Adrenal gland (tissue), 9 donors: ENCODE measurements at regions not wholly inside any gene's neighbourhood (a gene's known extent, or its start where the extent isn't known, plus 50 kb on each side); places are given as distances from the start of the nearest gene placed in this dataset.

Experiments
- DNase-seq, 7 donors: peaks; one replicate each; pipeline ENCODE4 v3.0.0-alpha.2; 2019 to 2020
- H3K27ac ChIP-seq, 5 donors: fragments of 200-600 bp; sonication (generic) in 4 of 5; 1 replicate in 3 of 5; 2 replicates in 2 of 5; pipeline versions ENCODE4 v1.5.1 to v1.8.0; 2016 to 2020; ENCODE audit warnings: mild to moderate bottlenecking in 1 of 5
- H3K27me3 ChIP-seq: fragments of 200-600 bp; 2 replicates; pipeline ENCODE4 v1.8.0; 2021
- H3K36me3 ChIP-seq, 2 donors: fragments of 200-600 bp; replicated peaks in 1 of 2; 1 replicate in 1 of 2; 2 replicates in 1 of 2; pipeline versions ENCODE4 v1.5.1 to v1.8.0; 2018 to 2022
- H3K4me1 ChIP-seq, 2 donors: fragments of 200-600 bp; replicated peaks in 1 of 2; 1 replicate in 1 of 2; 2 replicates in 1 of 2; pipeline versions ENCODE4 v1.5.1 to v1.8.0; 2018 to 2021
- H3K4me3 ChIP-seq, 4 donors: fragments of 200-600 bp; sonication (generic) in 3 of 4; one replicate each; pipeline ENCODE4 v1.5.1; 2016 to 2018
- H3K9me3 ChIP-seq, 3 donors: fragments of 200-600 bp; sonication (generic) in 1 of 3; replicated peaks in 1 of 3; 1 replicate in 2 of 3; 2 replicates in 1 of 3; pipeline versions ENCODE4 v1.5.1 to v1.8.0; 2016 to 2021
- POLR2A ChIP-seq, 2 donors: fragments of 450-650 bp; IDR thresholded peaks; one replicate each; pipeline ENCODE4 v1.6.1; 2017; ENCODE audit warnings: antibody characterized with exemption in 2 of 2, mild to moderate bottlenecking in 2 of 2, moderate library complexity in 1 of 2
- WGBS, 4 donors: extraction: QIAGEN DNeasy Blood & Tissue Kit in 2 of 4; methylation state at CpG; one replicate each; pipeline versions ENCODE4 v1.1.5 to v1.1.7; 2013 to 2017; 5-methylcytosine and 5-hydroxymethylcytosine counted together
- intact Hi-C, 2 donors: fragments of 100-400 bp; cut with DNase I; formaldehyde crosslinking; loops; one replicate each; pipeline versions ENCODE4 v1.14.1 to v1.15.0; 2022 to 2023
- TF ChIP-seq, protein P1 (sequence below), 6 experiments: fragments of 450-650 bp in 4 of 6; fragments of 200-600 bp in 2 of 6; sonication (generic) in 1 of 6; IDR thresholded peaks; 1 replicate in 5 of 6; 2 replicates in 1 of 6; pipeline versions ENCODE4 v1.5.1 to v1.8.0; 2016 to 2021; ENCODE audit warnings: antibody characterized with exemption in 6 of 6, mild to moderate bottlenecking in 2 of 6, moderate library complexity in 1 of 6
- donor health status: healthy with polysubstance abuse.
- donor health status: Bipolar disorder and iron deficiency.
- donor health status: DM: yes; HTN: yes; CAD: no.
- donor health status: DM: no; HTN: no; CAD: no.
- donor health status: DM: no; HTN: no; CAD: no.

DNA sequence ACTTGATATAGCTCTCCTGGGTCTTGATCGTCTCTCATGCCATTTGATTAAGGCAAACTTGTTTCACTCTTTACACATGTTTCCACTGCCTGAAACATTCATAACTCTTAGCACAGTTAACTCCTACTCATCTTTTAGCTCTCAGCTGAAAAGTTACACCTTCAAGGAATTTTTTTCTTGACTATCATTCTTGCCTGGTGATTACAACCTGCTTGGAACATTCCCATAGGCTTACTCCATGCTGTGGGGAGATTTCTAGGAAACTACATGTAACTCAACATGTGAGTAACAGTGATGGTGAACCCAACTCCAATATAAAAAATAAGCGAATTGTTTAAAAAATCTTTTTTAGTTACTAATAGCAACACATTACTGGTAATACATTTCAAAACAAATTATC is 224.1 kb upstream of the MPDZ start:
- no peaks in the 10 kb centered on the region for H3K36me3 ChIP-seq
- intact Hi-C loops: no loop called here
- no peak for DNase-seq
- no peak overlapping the region for H3K27ac ChIP-seq
- no peaks in the 10 kb centered on the region for H3K4me1 ChIP-seq
- 86 to 89% (median 88%) methylated on average over 2 of the region's 2 CpGs for WGBS, 4 donors
- no peak for TF ChIP-seq POLR2A (IDR thresholded peaks at IDR 0.05)
- TF ChIP-seq, protein P1, sequence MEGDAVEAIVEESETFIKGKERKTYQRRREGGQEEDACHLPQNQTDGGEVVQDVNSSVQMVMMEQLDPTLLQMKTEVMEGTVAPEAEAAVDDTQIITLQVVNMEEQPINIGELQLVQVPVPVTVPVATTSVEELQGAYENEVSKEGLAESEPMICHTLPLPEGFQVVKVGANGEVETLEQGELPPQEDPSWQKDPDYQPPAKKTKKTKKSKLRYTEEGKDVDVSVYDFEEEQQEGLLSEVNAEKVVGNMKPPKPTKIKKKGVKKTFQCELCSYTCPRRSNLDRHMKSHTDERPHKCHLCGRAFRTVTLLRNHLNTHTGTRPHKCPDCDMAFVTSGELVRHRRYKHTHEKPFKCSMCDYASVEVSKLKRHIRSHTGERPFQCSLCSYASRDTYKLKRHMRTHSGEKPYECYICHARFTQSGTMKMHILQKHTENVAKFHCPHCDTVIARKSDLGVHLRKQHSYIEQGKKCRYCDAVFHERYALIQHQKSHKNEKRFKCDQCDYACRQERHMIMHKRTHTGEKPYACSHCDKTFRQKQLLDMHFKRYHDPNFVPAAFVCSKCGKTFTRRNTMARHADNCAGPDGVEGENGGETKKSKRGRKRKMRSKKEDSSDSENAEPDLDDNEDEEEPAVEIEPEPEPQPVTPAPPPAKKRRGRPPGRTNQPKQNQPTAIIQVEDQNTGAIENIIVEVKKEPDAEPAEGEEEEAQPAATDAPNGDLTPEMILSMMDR (IDR thresholded peaks at IDR 0.05): no peak
- H3K27me3 ChIP-seq: no peaks in the 10 kb centered on the region
- no peaks in the 10 kb centered on the region for H3K9me3 ChIP-seq
- H3K4me3 ChIP-seq: no peak overlapping the region

DNA sequence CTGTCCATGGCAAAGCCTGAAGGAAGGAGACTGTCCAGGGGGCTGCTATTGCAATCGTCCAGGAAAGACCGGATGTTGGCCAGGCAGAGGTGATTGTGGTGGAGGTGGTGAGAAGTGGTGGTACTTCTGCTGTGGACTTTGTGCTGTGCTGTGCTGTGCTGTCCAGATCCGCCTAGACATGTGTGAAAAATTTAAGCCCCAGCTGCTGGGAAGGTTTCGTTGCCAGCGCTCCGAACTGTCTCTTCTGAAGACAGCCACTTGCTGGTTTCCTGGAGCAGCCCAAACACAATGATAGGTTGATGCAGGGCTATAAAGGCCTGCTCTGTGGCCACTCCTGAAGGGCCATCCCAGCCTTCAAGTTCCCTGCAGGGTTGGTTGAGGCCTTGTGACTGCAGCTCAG is 223.0 kb upstream of the MPDZ start:
- 73 to 96% (median 84%) methylated on average over 5 to 6 of the region's 6 CpGs for WGBS, 4 donors
- no peak for TF ChIP-seq POLR2A (IDR thresholded peaks at IDR 0.05)
- TF ChIP-seq, protein P1 (IDR thresholded peaks at IDR 0.05): no peak
- intact Hi-C loops: no loop called here

DNA sequence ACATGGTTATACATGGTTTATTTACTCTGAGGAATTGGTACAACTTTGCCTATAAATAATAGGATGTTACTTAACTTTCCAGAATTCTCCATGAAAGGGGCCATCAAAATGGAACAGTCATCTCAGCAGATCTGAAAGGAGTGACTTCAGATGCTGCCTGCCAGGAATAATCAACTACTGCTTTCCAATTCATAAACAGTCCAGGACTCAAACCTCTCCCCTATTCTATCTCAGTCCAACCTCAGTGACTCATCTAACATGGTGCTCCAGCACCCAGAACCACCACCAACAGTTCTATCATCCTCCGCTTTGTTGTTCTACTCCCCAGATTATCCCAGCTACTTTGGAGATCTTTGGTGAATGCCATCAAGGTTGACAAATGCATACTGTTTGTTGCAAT is 221.5 kb upstream of the MPDZ start:
- intact Hi-C loops: no loop called here
- Histone ChIP-seq H3K27ac (no peak overlapping the region), H3K4me3 (no peak overlapping the region), H3K36me3 (no peaks in the 10 kb centered on the region), H3K27me3 (no peaks in the 10 kb centered on the region), H3K9me3 (no peaks in the 10 kb centered on the region), H3K4me1 (no peaks in the 10 kb centered on the region)
- 89 to 100% (median 96%) methylated on average over 1 of the region's 1 CpG for WGBS, 4 donors
- TF ChIP-seq POLR2A (IDR thresholded peaks at IDR 0.05): no peak
- TF ChIP-seq, protein P1 (IDR thresholded peaks at IDR 0.05): no peak
- no peak for DNase-seq

More for the DNA sequence above, 223.0 kb upstream of the MPDZ start:
- no peak for DNase-seq
- no peaks in the 10 kb centered on the region for H3K36me3 ChIP-seq
- no peak overlapping the region for H3K4me3 ChIP-seq
- H3K27me3 ChIP-seq: no peaks in the 10 kb centered on the region
- no peak overlapping the region for H3K27ac ChIP-seq
- H3K4me1 ChIP-seq: no peaks in the 10 kb centered on the region
- no peaks in the 10 kb centered on the region for H3K9me3 ChIP-seq

DNA sequence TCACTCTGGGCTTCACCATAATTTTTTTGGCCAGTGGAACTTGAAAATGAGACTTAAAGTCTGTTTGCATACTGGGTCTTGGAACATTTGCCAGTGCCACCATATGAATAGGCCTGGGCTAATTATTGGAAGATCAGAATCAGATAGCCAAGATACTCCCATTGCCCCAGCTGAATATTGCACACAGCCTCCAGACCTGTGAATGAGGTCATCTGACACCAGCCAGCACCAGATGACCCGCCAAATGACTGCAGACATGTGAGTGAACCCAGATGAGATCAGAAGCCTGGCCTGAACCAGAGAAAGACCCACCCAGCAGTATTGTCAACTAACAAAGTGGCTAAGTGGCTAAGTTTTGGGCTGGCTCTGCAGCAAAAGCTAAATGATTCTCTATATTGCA is 220.5 kb upstream of the MPDZ start:
- intact Hi-C loops: no loop called here
- H3K4me1 ChIP-seq: no peaks in the 10 kb centered on the region
- no peaks in the 10 kb centered on the region for H3K9me3 ChIP-seq
- WGBS, 4 donors: 74 to 90% (median 82%) methylated on average over 1 of the region's 1 CpG
- DNase-seq: no peak
- H3K27me3 ChIP-seq: no peaks in the 10 kb centered on the region
- no peaks in the 10 kb centered on the region for H3K36me3 ChIP-seq
- TF ChIP-seq POLR2A (IDR thresholded peaks at IDR 0.05): no peak
- TF ChIP-seq, protein P1 (IDR thresholded peaks at IDR 0.05): no peak
- no peak overlapping the region for H3K27ac ChIP-seq
- H3K4me3 ChIP-seq: no peak overlapping the region
